NB4 (cell line): ENCODE measurements at regions not wholly inside any gene's neighbourhood (a gene's known extent, or its start where the extent isn't known, plus 50 kb on each side); places are given as distances from the start of the nearest gene placed in this dataset.

ENCODE experiments used
- DNase-seq: peaks from one replicate; pipeline ENCODE4 v3.0.0; 2010; ENCODE audit warnings: low read depth
- H3K4me3 ChIP-seq: one replicate; pipeline ENCODE4 v1.5.1; 2011; ENCODE audit warnings: mild to moderate bottlenecking, low read depth, low read length, moderate library complexity
- MYC ChIP-seq: IDR thresholded peaks from 2 replicates; pipeline ENCODE4 v1.6.1; 2011; ENCODE audit warnings: low read depth, low read length
- POLR2A ChIP-seq: IDR thresholded peaks from 2 replicates; pipeline ENCODE4 v1.6.1; 2011; ENCODE audit warnings: mild to moderate bottlenecking; ENCODE audit not compliant: insufficient read length; ENCODE audit errors: extremely low read depth
- TF ChIP-seq, protein P1 (sequence below): IDR thresholded peaks from one replicate; pipeline ENCODE4 v1.5.1; 2012; ENCODE audit warnings: low read depth, low read length
- TF ChIP-seq, protein P2 (sequence below): IDR thresholded peaks from 2 replicates; pipeline ENCODE4 v1.6.1; 2011; ENCODE audit warnings: low read depth, low read length

DNA sequence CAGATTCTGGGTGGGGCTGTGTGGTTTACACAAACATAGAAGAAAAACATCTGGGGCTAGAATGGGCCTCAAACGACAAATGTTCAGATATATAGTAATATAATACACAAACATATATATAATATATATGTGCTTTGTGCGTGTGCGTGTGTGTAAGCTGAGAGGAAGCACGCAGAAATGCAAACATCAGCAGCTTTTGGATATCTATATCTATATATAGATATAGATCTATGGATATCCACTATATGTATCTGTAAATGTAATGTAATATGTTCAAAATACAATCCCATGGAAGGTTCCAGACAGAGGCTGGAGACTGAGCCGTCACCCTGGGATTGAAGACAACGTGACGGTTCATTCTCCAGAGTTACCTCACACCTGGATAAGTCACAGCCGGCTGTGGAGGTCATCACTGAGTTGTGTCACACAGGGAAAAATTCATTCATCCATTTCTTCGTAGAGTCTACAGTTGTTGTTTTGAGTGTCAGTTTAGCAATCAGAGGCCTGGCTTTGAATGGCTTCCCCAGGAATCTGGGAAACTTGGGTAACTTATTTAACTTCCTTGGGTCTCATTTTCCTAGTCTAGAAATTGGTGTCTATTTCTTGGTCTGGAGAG lies 123.0 kb upstream of the CPEB4 start:
- TF ChIP-seq, protein P1, sequence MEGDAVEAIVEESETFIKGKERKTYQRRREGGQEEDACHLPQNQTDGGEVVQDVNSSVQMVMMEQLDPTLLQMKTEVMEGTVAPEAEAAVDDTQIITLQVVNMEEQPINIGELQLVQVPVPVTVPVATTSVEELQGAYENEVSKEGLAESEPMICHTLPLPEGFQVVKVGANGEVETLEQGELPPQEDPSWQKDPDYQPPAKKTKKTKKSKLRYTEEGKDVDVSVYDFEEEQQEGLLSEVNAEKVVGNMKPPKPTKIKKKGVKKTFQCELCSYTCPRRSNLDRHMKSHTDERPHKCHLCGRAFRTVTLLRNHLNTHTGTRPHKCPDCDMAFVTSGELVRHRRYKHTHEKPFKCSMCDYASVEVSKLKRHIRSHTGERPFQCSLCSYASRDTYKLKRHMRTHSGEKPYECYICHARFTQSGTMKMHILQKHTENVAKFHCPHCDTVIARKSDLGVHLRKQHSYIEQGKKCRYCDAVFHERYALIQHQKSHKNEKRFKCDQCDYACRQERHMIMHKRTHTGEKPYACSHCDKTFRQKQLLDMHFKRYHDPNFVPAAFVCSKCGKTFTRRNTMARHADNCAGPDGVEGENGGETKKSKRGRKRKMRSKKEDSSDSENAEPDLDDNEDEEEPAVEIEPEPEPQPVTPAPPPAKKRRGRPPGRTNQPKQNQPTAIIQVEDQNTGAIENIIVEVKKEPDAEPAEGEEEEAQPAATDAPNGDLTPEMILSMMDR: no peak
- TF ChIP-seq POLR2A (no peak), MYC (no peak)
- TF ChIP-seq, protein P2, sequence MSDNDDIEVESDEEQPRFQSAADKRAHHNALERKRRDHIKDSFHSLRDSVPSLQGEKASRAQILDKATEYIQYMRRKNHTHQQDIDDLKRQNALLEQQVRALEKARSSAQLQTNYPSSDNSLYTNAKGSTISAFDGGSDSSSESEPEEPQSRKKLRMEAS: no peak
- no peak for DNase-seq
- no peak overlapping the region for H3K4me3 ChIP-seq

DNA sequence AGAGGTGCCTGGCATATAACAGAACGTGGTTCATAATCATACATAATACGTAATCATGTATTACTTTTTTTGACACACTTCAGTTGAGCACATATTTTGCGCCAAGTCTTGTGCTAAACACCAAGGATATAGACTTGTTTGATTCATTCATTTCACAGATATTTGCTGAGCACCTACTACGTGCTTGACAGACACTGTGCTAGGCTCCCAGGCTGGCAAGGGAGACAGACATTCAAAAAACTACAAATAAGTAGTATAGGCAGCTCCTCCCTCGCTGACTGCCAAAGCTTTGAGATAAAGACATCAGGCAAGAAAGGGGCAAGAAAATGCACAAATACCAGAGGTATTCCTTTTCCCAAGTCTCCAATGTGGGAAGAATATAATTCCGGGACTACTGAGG lies 122.5 kb upstream of the CPEB4 start:
- no peak overlapping the region for H3K4me3 ChIP-seq
- no peak for DNase-seq
- TF ChIP-seq, protein P1: no peak
- TF ChIP-seq, protein P2: no peak
- TF ChIP-seq POLR2A: no peak
- no peak for TF ChIP-seq MYC

DNA sequence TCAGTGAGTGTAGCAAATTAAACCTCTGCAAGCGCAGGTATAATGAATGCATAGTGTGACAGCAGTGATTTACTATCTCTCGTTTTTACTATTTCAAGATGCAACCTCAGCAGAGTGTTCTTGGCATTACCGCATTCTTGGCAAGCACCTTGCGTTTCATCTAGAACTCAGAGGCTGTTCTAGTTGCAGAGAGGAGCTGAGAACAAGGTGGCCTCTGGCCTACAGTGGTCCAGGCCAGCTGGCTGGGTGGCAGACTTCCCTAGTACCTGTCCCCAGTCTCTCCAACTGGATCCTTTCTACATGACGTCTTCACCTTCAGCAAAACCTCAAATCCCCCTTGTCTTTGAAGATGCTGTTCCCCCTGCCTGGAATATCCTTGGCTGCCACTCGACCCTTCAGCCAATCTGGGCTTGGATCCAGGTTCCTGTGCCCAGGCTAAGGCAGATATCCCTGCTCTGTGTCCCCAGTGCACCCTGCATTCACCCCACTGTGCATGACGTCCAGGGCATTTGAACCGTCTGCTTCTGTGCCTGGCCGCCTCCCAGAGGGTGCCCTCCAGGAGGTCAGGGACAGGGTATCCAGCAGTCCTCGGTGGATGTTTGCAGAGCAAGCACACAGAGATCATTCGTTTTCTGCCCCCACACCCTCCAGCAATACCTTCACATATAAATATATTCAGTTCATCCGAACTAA lies 120.4 kb upstream of the CPEB4 start:
- H3K4me3 ChIP-seq: no peak overlapping the region
- TF ChIP-seq POLR2A (no peak), MYC (no peak)
- TF ChIP-seq, protein P2: no peak
- TF ChIP-seq, protein P1: no peak
- no peak for DNase-seq

DNA sequence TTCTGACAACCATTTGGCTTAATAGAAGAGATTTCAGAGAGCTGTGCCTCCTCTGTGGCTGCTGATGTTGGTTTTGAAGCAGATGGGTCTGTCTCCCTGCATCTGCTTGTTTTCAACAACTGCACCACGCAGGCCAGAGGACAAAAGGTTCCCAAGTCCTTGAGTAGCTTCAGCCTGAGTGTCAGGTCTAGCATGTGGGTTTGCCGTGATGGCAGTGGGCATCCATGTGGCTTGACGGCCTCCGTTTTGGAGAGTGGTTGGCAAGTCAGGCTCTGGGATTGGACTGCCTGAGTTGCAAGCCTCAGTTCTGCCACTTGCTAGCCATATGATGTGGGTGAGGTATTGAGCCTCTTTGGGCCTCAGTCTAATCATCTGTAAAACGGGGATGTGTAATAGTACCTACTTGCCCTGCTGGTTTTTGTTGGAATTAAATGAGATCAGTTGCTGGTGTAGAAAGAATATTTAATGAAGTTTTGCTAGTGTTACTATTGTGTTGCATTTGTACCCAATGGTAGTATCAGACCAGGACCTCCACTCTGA lies 119.8 kb upstream of the CPEB4 start:
- TF ChIP-seq POLR2A (no peak), MYC (no peak)
- TF ChIP-seq, protein P1: no peak
- TF ChIP-seq, protein P2: no peak
- no peak for DNase-seq
- no peak overlapping the region for H3K4me3 ChIP-seq

DNA sequence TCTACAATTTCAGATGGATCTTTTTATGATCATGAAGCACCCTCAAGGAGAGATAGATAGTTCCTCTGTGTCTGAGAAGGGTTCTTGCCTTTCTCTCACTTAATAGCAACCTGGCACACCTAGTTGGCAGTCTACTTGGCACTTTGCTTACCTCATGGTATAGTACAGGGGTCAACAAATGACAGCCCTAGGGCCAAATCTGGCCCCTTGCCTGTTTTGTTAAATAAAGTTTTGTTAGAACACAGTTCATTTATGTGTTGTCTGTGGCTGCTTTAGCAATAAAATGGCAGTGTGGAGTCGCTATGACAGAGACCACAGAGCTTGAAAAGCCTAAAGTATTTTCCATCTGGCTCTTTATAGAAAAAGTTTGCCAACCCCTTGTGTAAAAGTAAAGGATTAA lies 119.3 kb upstream of the CPEB4 start:
- no peak overlapping the region for H3K4me3 ChIP-seq
- TF ChIP-seq, protein P1: no peak
- TF ChIP-seq, protein P2: no peak
- TF ChIP-seq MYC (no peak), POLR2A (no peak)
- no peak for DNase-seq

DNA sequence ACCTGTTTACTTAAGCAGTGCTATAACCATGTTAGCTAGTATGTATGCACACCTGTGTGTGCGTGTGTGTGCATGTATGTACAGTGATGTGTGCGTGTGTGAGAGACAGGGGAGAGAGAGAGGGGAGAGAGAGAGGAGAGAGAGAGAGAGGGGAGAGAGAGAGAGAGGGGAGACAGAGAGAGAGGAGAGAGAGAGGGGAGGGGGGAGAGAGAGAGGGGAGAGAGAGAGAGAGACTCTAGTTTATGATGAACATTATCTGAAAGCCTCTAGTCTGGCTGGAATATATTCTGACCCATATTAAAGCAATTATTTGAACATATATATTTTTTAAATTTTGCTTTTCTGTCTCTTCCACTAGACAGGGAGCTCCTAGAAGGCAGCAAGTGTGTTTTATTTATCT lies 117.5 kb upstream of the CPEB4 start:
- no peak for DNase-seq
- H3K4me3 ChIP-seq: no peak overlapping the region
- TF ChIP-seq, protein P2: no peak
- TF ChIP-seq POLR2A: no peak
- TF ChIP-seq, protein P1: no peak
- TF ChIP-seq MYC: no peak
